ENCODE measurements at regions not wholly inside any gene's neighbourhood (a gene's known extent, or its start where the extent isn't known, plus 50 kb on each side); places are given as distances from the start of the nearest gene placed in this dataset.

- FAIRE-seq: no peak
- no peak for DNase-seq (ENCODE audit: insufficient read length)
- no peak for TF ChIP-seq POLR2A (IDR thresholded peaks at IDR 0.05; ENCODE audit: low read depth, low read length)
Measured at GRCh38 chrX:139204898-139205667, 325.5 kb upstream of the F9 start.

GRCh38 chrX:139204571-139204897 lies 326.0 kb upstream of the F9 start:
- FAIRE-seq: no peak
- no peak for DNase-seq (ENCODE audit: insufficient read length)
- no peak for TF ChIP-seq POLR2A (IDR thresholded peaks at IDR 0.05; ENCODE audit: low read depth, low read length)
- TF ChIP-seq TAF1 (IDR thresholded peaks at IDR 0.05; ENCODE audit: borderline replicate concordance, low read depth, low read length): no peak
- no peak for TF ChIP-seq POLR2AphosphoS5 (IDR thresholded peaks at IDR 0.05; ENCODE audit: low read depth, low read length)

GRCh38 chrX:139203651-139204570 lies 326.6 kb upstream of the F9 start:
- TF ChIP-seq TAF1 (IDR thresholded peaks at IDR 0.05; ENCODE audit: borderline replicate concordance, low read depth, low read length) (no peak), POLR2AphosphoS5 (IDR thresholded peaks at IDR 0.05; ENCODE audit: low read depth, low read length) (no peak), POLR2A (IDR thresholded peaks at IDR 0.05; ENCODE audit: low read depth, low read length) (no peak)
- FAIRE-seq: no peak
- DNase-seq (ENCODE audit: insufficient read length): no peak

GRCh38 chrX:139202742-139203420 lies 327.7 kb upstream of the F9 start:
- no peak for FAIRE-seq
- no peak for DNase-seq (ENCODE audit: insufficient read length)
- no peak for TF ChIP-seq POLR2AphosphoS5 (IDR thresholded peaks at IDR 0.05; ENCODE audit: low read depth, low read length)
- TF ChIP-seq POLR2A (IDR thresholded peaks at IDR 0.05; ENCODE audit: low read depth, low read length): no peak
- no peak for TF ChIP-seq TAF1 (IDR thresholded peaks at IDR 0.05; ENCODE audit: borderline replicate concordance, low read depth, low read length)

GRCh38 chrX:139201924-139202323 lies 328.6 kb upstream of the F9 start:
- DNase-seq (ENCODE audit: insufficient read length): no peak
- TF ChIP-seq POLR2AphosphoS5 (IDR thresholded peaks at IDR 0.05; ENCODE audit: low read depth, low read length) (no peak), TAF1 (IDR thresholded peaks at IDR 0.05; ENCODE audit: borderline replicate concordance, low read depth, low read length) (no peak), POLR2A (IDR thresholded peaks at IDR 0.05; ENCODE audit: low read depth, low read length) (no peak)
- FAIRE-seq: no peak

GRCh38 chrX:139200793-139201192 lies 329.7 kb upstream of the F9 start:
- TF ChIP-seq TAF1 (IDR thresholded peaks at IDR 0.05; ENCODE audit: borderline replicate concordance, low read depth, low read length) (no peak), POLR2AphosphoS5 (IDR thresholded peaks at IDR 0.05; ENCODE audit: low read depth, low read length) (no peak), POLR2A (IDR thresholded peaks at IDR 0.05; ENCODE audit: low read depth, low read length) (no peak)
- FAIRE-seq (no peak), DNase-seq (ENCODE audit: insufficient read length) (no peak)

GRCh38 chrX:139200346-139200745 lies 330.2 kb upstream of the F9 start:
- TF ChIP-seq POLR2A (IDR thresholded peaks at IDR 0.05; ENCODE audit: low read depth, low read length) (no peak), POLR2AphosphoS5 (IDR thresholded peaks at IDR 0.05; ENCODE audit: low read depth, low read length) (no peak), TAF1 (IDR thresholded peaks at IDR 0.05; ENCODE audit: borderline replicate concordance, low read depth, low read length) (no peak)
- FAIRE-seq (no peak), DNase-seq (ENCODE audit: insufficient read length) (no peak)

- FAIRE-seq: no peak
Measured at GRCh38 chrX:139199933-139200332, 330.6 kb upstream of the F9 start.

GRCh38 chrX:139198936-139199335 lies 331.6 kb upstream of the F9 start:
- DNase-seq (ENCODE audit: insufficient read length): no peak
- no peak for TF ChIP-seq POLR2A (IDR thresholded peaks at IDR 0.05; ENCODE audit: low read depth, low read length)
- no peak for TF ChIP-seq POLR2AphosphoS5 (IDR thresholded peaks at IDR 0.05; ENCODE audit: low read depth, low read length)
- no peak for TF ChIP-seq TAF1 (IDR thresholded peaks at IDR 0.05; ENCODE audit: borderline replicate concordance, low read depth, low read length)
- FAIRE-seq: no peak

More at GRCh38 chrX:139199933-139200332, 330.6 kb upstream of the F9 start:
- DNase-seq (ENCODE audit: insufficient read length): no peak
- TF ChIP-seq POLR2AphosphoS5 (IDR thresholded peaks at IDR 0.05; ENCODE audit: low read depth, low read length) (no peak), TAF1 (IDR thresholded peaks at IDR 0.05; ENCODE audit: borderline replicate concordance, low read depth, low read length) (no peak), POLR2A (IDR thresholded peaks at IDR 0.05; ENCODE audit: low read depth, low read length) (no peak)

- FAIRE-seq: no peak
Measured at GRCh38 chrX:139196890-139197289, 333.6 kb upstream of the F9 start.

GRCh38 chrX:139194571-139195280 lies 335.8 kb upstream of the F9 start:
- no peak for TF ChIP-seq TAF1 (IDR thresholded peaks at IDR 0.05; ENCODE audit: borderline replicate concordance, low read depth, low read length)
- no peak for TF ChIP-seq POLR2A (IDR thresholded peaks at IDR 0.05; ENCODE audit: low read depth, low read length)
- TF ChIP-seq POLR2AphosphoS5 (IDR thresholded peaks at IDR 0.05; ENCODE audit: low read depth, low read length): no peak
- FAIRE-seq (peak; percentile 5), DNase-seq (ENCODE audit: insufficient read length) (no peak)

More at GRCh38 chrX:139196890-139197289, 333.6 kb upstream of the F9 start:
- no peak for DNase-seq (ENCODE audit: insufficient read length)
- no peak for TF ChIP-seq TAF1 (IDR thresholded peaks at IDR 0.05; ENCODE audit: borderline replicate concordance, low read depth, low read length)
- TF ChIP-seq POLR2A (IDR thresholded peaks at IDR 0.05; ENCODE audit: low read depth, low read length): no peak
- TF ChIP-seq POLR2AphosphoS5 (IDR thresholded peaks at IDR 0.05; ENCODE audit: low read depth, low read length): no peak
